ENCODE measurements at regions not wholly inside any gene's neighbourhood (a gene's known extent, or its start where the extent isn't known, plus 50 kb on each side); places are given as distances from the start of the nearest gene placed in this dataset.

DNA sequence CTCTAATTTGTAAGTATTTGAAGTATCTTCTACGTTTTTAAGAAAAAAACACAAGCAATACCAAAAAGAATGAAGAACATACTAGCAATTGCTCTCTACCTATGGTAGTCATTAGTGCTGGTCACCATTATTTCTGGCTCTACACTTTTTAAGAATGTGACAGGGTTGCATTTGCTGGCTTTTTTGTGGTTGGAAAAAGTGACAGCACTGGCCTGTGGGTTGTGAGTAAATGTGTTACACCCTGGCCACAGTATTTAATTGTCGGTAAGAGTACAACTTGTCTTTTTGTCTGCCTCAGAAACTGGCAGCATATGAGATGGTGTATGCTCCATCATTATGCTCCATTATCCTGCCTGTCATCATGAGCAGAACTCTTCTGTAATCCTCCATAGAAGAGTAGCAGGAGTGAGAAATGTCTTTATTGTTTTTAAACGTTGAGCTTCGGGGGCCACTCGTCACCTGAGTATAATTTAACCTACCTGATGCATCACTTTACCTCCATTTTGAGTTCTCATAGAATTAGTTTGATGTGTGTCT, 449.8 kb downstream of the ISL1 start:
- ATAC-seq (ENCODE audit: low FRiP score), result no peak
- no peaks in the 10 kb centered on the region for H3K9me3 ChIP-seq (ENCODE audit: control insufficient read depth, low read length)
- no peak overlapping the region for H3K4me3 ChIP-seq (ENCODE audit: low read length in 2 of 2)
- H3K27ac ChIP-seq (ENCODE audit: low read depth in 1 of 2, low read length in 2 of 2), result no peak overlapping the region
- DNase-seq, result no peak
- 79 to 82% methylated on average over 5 of the region's 5 CpGs for WGBS, 2 donors
- intact Hi-C loops (cut with DNase I), result no loop called here
- H3K4me1 ChIP-seq (ENCODE audit: control insufficient read depth in 1 of 2, insufficient read depth in 2 of 2, low read length in 2 of 2), result no peaks in the 10 kb centered on the region
- H3K36me3 ChIP-seq (ENCODE audit: control insufficient read depth in 1 of 2, insufficient read depth in 2 of 2, low read length in 1 of 2), result no peaks in the 10 kb centered on the region
- no peaks in the 10 kb centered on the region for H3K27me3 ChIP-seq (ENCODE audit: control insufficient read depth in 1 of 2, insufficient read depth in 2 of 2, low read length in 1 of 2)

DNA sequence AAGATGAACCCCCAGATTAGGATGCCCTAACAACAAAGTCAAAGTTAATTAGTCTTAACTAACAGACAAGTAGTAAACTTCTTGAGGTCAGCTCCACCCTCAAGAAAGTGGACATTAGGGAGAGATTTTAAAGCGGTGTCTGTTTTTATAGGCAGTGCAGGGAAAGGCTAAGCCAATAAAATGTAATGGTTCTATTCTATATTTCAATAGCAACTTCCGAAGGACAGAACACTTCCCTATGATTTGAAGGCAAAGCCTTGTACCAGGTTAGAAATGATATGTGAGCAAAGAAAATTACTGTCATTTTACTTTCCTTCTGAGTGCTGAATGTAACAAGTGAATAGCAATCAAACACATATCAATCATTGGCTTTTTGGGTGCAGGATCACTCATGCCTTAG, 455.2 kb downstream of the ISL1 start:
- H3K27me3 ChIP-seq (ENCODE audit: control insufficient read depth in 1 of 2, insufficient read depth in 2 of 2, low read length in 1 of 2), result no peaks in the 10 kb centered on the region
- ATAC-seq (ENCODE audit: low FRiP score) (no peak), DNase-seq (no peak)
- intact Hi-C loops (cut with DNase I), result no loop called here
- H3K9me3 ChIP-seq (ENCODE audit: control insufficient read depth, low read length), result no peaks in the 10 kb centered on the region
- no peak overlapping the region for H3K4me3 ChIP-seq (ENCODE audit: low read length in 2 of 2)
- H3K27ac ChIP-seq (ENCODE audit: low read depth in 1 of 2, low read length in 2 of 2), result no peak overlapping the region
- no peaks in the 10 kb centered on the region for H3K4me1 ChIP-seq (ENCODE audit: control insufficient read depth in 1 of 2, insufficient read depth in 2 of 2, low read length in 2 of 2)
- no peaks in the 10 kb centered on the region for H3K36me3 ChIP-seq (ENCODE audit: control insufficient read depth in 1 of 2, insufficient read depth in 2 of 2, low read length in 1 of 2)
- WGBS, 2 donors, result 54 to 72% methylated on average over 2 of the region's 2 CpGs

DNA sequence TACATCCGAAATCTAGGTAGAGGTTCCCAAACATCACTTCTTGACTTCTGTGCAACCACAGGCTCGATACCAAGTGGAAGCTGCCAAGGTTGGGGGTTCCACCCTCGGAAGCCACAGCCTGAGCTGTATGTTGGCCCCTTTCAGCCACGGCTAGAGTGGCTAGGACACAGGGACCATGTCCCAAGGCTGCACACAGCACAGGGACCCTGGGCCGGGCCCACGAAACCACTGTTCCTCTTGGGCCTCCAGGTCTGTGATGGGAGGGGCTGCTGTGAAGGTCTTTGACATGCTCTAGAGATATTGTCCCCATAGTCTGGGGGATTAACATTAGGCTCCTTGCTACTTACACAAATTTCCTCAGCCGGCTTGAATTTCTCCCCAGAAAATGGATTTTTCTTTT, 460.6 kb downstream of the ISL1 start:
- H3K36me3 ChIP-seq (ENCODE audit: control insufficient read depth in 1 of 2, insufficient read depth in 2 of 2, low read length in 1 of 2), result no peaks in the 10 kb centered on the region
- intact Hi-C loops (cut with DNase I), result no loop called here
- DNase-seq (no peak), ATAC-seq (ENCODE audit: low FRiP score) (peak; percentile 7)
- no peaks in the 10 kb centered on the region for H3K27me3 ChIP-seq (ENCODE audit: control insufficient read depth in 1 of 2, insufficient read depth in 2 of 2, low read length in 1 of 2)
- H3K9me3 ChIP-seq (ENCODE audit: control insufficient read depth, low read length), result peaks cover 1% of the 10 kb centered on the region
- WGBS, 2 donors, result 88 to 90% methylated on average over 7 of the region's 7 CpGs
- no peaks in the 10 kb centered on the region for H3K4me1 ChIP-seq (ENCODE audit: control insufficient read depth in 1 of 2, insufficient read depth in 2 of 2, low read length in 2 of 2)
- H3K27ac ChIP-seq (ENCODE audit: low read depth in 1 of 2, low read length in 2 of 2), result no peak overlapping the region
- no peak overlapping the region for H3K4me3 ChIP-seq (ENCODE audit: low read length in 2 of 2)

DNA sequence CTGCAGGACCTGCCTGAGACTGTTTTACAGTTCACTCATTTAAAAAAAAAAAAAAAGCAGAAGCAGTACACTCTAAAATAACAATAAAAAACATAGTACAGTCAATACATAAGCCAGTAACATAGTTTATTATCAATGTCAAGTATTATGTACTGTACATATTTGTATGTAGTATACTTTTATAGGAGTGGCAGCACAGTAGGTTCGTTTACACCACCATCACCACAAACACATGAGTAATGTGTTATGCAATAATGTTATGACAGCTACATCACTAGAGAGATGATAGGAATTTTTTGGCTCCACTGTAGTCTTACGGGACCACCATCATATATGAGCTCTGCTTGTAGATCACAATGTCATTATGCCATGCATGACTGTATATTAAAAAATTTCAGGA, 462.8 kb downstream of the ISL1 start:
- Histone ChIP-seq H3K27ac (ENCODE audit: low read depth in 1 of 2, low read length in 2 of 2) (no peak overlapping the region), H3K27me3 (ENCODE audit: control insufficient read depth in 1 of 2, insufficient read depth in 2 of 2, low read length in 1 of 2) (no peaks in the 10 kb centered on the region), H3K4me3 (ENCODE audit: low read length in 2 of 2) (no peak overlapping the region), H3K36me3 (ENCODE audit: control insufficient read depth in 1 of 2, insufficient read depth in 2 of 2, low read length in 1 of 2) (no peaks in the 10 kb centered on the region), H3K9me3 (ENCODE audit: control insufficient read depth, low read length) (peaks cover 1% of the 10 kb centered on the region), H3K4me1 (ENCODE audit: control insufficient read depth in 1 of 2, insufficient read depth in 2 of 2, low read length in 2 of 2) (no peaks in the 10 kb centered on the region)
- DNase-seq, result no peak
- 58 to 62% methylated on average over 2 of the region's 2 CpGs for WGBS, 2 donors
- intact Hi-C loops (cut with DNase I), result no loop called here
- ATAC-seq (ENCODE audit: low FRiP score), result no peak

DNA sequence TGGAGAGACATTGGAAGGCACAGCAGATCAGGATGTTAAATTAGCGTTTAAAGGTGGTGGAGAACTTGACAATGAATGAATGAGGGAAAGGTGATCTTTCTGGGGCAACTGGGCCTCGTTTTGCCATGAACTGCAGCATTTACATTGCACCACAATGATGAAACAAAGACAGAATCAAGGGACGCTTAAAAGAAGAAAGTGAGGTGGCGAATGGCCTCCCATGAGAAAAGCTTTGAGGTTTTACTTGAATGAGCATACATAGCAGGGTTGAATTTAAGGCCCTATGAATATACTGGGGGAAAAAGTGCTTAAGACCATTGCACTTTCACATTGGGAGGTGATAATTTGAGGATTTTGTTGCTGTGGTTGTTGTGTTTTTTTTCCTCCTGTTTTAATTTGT, 476.4 kb downstream of the ISL1 start:
- 44 to 58% methylated on average over 4 of the region's 4 CpGs for WGBS, 2 donors
- intact Hi-C loops (cut with DNase I), result no loop called here
- no peak overlapping the region for H3K4me3 ChIP-seq (ENCODE audit: low read length in 2 of 2)
- DNase-seq, result no peak
- H3K4me1 ChIP-seq (ENCODE audit: control insufficient read depth in 1 of 2, insufficient read depth in 2 of 2, low read length in 2 of 2), result no peaks in the 10 kb centered on the region
- no peaks in the 10 kb centered on the region for H3K36me3 ChIP-seq (ENCODE audit: control insufficient read depth in 1 of 2, insufficient read depth in 2 of 2, low read length in 1 of 2)
- no peak overlapping the region for H3K27ac ChIP-seq (ENCODE audit: low read depth in 1 of 2, low read length in 2 of 2)
- no peaks in the 10 kb centered on the region for H3K9me3 ChIP-seq (ENCODE audit: control insufficient read depth, low read length)
- ATAC-seq (ENCODE audit: low FRiP score), result no peak
- no peaks in the 10 kb centered on the region for H3K27me3 ChIP-seq (ENCODE audit: control insufficient read depth in 1 of 2, insufficient read depth in 2 of 2, low read length in 1 of 2)

DNA sequence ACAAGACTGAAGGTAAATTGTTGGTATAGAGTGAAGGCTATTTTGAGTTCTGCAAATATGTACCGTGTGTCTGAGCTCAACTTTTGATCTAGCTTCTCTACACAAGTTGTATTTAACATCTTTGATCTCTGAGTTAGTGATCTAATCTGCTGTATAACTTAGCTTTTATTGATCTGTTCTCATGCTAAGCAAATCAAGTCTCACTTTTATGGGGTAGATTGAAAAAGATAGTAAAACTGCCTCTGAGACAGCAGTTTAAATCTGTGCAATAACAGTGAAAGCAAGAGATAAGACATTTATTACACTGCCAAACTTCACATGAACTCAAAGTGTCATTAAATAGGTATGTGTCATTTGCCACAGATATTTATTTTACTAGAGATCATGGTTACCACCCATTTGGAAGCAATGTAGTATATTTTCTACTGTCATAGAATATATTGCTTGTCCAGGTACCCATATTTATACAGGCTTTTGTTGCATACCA, 477.3 kb downstream of the ISL1 start:
- WGBS, 2 donors, result 59 to 64% methylated on average over 1 of the region's 1 CpG
- H3K36me3 ChIP-seq (ENCODE audit: control insufficient read depth in 1 of 2, insufficient read depth in 2 of 2, low read length in 1 of 2), result no peaks in the 10 kb centered on the region
- no peaks in the 10 kb centered on the region for H3K4me1 ChIP-seq (ENCODE audit: control insufficient read depth in 1 of 2, insufficient read depth in 2 of 2, low read length in 2 of 2)
- H3K27ac ChIP-seq (ENCODE audit: low read depth in 1 of 2, low read length in 2 of 2), result no peak overlapping the region
- no peak for ATAC-seq (ENCODE audit: low FRiP score)
- DNase-seq, result no peak
- H3K4me3 ChIP-seq (ENCODE audit: low read length in 2 of 2), result no peak overlapping the region
- no peaks in the 10 kb centered on the region for H3K27me3 ChIP-seq (ENCODE audit: control insufficient read depth in 1 of 2, insufficient read depth in 2 of 2, low read length in 1 of 2)
- intact Hi-C loops (cut with DNase I), result no loop called here
- no peaks in the 10 kb centered on the region for H3K9me3 ChIP-seq (ENCODE audit: control insufficient read depth, low read length)

DNA sequence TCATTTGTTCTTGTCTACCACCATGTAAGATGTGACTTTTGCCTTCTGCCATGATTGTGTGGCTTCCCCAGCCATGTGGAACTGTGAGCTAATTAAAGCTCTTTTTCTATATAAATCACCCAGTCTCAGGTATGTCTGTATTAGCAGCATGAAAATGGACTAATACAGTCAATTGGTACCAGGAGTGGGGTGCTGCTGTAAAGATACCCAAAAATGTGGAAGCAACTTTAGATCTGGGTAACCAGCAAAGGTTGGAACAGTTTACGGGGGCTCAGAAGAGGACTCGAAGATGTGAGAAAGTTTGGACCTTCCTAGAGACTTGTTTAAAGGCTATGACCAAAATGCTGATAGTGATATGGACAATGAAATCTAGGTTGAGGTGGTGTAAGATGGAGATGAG, 488.9 kb downstream of the ISL1 start:
- Histone ChIP-seq H3K4me1 (ENCODE audit: control insufficient read depth in 1 of 2, insufficient read depth in 2 of 2, low read length in 2 of 2) (no peaks in the 10 kb centered on the region), H3K36me3 (ENCODE audit: control insufficient read depth in 1 of 2, insufficient read depth in 2 of 2, low read length in 1 of 2) (no peaks in the 10 kb centered on the region), H3K9me3 (ENCODE audit: control insufficient read depth, low read length) (peaks cover 5% of the 10 kb centered on the region), H3K4me3 (ENCODE audit: low read length in 2 of 2) (no peak overlapping the region), H3K27ac (ENCODE audit: low read depth in 1 of 2, low read length in 2 of 2) (no peak overlapping the region), H3K27me3 (ENCODE audit: control insufficient read depth in 1 of 2, insufficient read depth in 2 of 2, low read length in 1 of 2) (no peaks in the 10 kb centered on the region)
- no peak for ATAC-seq (ENCODE audit: low FRiP score)
- no peak for DNase-seq
- intact Hi-C loops (cut with DNase I), result no loop called here
- WGBS, 2 donors, result 73 to 75% methylated on average over 2 of the region's 2 CpGs

DNA sequence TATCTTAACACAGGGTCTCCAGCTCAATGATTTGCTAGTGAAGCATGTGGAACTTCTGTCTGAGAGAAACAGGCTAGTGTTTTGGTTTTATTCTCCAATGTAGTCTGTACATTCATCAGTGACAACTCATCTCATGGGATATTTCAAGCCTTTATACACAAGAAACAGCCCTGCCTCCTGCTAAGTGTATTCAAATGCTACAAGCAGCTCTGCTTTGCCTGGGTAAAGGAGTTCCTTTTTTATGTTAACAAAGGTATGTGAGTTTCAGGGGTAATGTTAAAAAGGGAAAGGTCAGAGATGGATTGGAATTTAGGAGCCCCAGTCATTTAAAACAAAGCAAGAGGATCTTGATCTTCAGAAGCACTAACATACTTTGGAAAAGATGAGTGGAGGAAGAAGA, 498.7 kb downstream of the ISL1 start:
- ATAC-seq (ENCODE audit: low FRiP score), result no peak
- no peak overlapping the region for H3K27ac ChIP-seq (ENCODE audit: low read depth in 1 of 2, low read length in 2 of 2)
- H3K36me3 ChIP-seq (ENCODE audit: control insufficient read depth in 1 of 2, insufficient read depth in 2 of 2, low read length in 1 of 2), result no peaks in the 10 kb centered on the region
- H3K4me1 ChIP-seq (ENCODE audit: control insufficient read depth in 1 of 2, insufficient read depth in 2 of 2, low read length in 2 of 2), result no peaks in the 10 kb centered on the region
- H3K27me3 ChIP-seq (ENCODE audit: control insufficient read depth in 1 of 2, insufficient read depth in 2 of 2, low read length in 1 of 2), result no peaks in the 10 kb centered on the region
- H3K9me3 ChIP-seq (ENCODE audit: control insufficient read depth, low read length), result peaks cover under 1% of the 10 kb centered on the region
- intact Hi-C loops (cut with DNase I), result no loop called here
- H3K4me3 ChIP-seq (ENCODE audit: low read length in 2 of 2), result no peak overlapping the region
- DNase-seq, result no peak

DNA sequence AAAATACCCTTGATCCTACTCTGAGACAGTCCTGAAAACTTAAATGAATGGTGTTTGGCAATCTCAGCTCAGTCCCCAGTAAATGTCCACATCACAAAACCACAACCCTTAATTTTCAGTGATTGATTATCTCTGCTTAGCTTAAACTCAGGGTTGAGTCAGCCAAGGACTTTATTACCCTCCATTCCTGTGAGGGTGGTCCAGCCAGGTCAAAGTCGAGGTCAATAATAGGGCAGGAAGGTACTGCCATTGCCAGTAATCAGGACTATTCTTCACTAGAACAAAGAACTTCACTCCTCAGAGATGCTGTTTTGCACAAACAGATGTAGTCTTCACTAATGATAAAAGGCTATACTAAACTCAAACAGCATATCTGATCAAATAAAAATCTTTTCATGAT, 499.4 kb downstream of the ISL1 start:
- H3K27me3 ChIP-seq (ENCODE audit: control insufficient read depth in 1 of 2, insufficient read depth in 2 of 2, low read length in 1 of 2), result no peaks in the 10 kb centered on the region
- no peaks in the 10 kb centered on the region for H3K36me3 ChIP-seq (ENCODE audit: control insufficient read depth in 1 of 2, insufficient read depth in 2 of 2, low read length in 1 of 2)
- no peaks in the 10 kb centered on the region for H3K9me3 ChIP-seq (ENCODE audit: control insufficient read depth, low read length)
- intact Hi-C loops (cut with DNase I), result no loop called here
- no peak overlapping the region for H3K4me3 ChIP-seq (ENCODE audit: low read length in 2 of 2)
- H3K27ac ChIP-seq (ENCODE audit: low read depth in 1 of 2, low read length in 2 of 2), result no peak overlapping the region
- ATAC-seq (ENCODE audit: low FRiP score) (no peak), DNase-seq (no peak)
- H3K4me1 ChIP-seq (ENCODE audit: control insufficient read depth in 1 of 2, insufficient read depth in 2 of 2, low read length in 2 of 2), result no peaks in the 10 kb centered on the region
- WGBS, 2 donors, result 18 to 27% methylated on average over 1 of the region's 1 CpG

All from aorta (tissue), 5 donors.